ENCODE measurements at regions not wholly inside any gene's neighbourhood (a gene's known extent, or its start where the extent isn't known, plus 50 kb on each side); places are given as distances from the start of the nearest gene placed in this dataset.

DNA sequence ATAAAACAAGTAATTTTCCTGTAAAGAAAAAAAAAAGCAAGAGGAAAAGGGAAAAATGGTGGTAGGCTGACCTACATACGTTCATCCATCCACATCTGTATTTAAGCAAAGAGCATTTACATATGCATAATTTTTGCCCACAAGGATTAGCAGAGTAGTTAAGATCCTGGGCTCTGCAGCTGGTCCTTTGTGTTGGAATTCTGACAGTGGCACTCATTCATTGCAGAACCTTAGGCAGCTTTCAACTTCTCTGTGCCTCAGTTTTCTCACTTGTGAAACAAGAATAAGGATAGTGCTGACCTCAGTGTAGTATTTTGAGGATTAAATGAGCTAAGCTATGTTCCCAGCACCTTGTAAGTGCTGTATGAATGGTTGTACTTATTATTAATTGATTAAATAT is 211.3 kb downstream of the ARL4C start:
- TF ChIP-seq TAF1 (IDR thresholded peaks at IDR 0.05; ENCODE audit: borderline replicate concordance, low read depth, low read length) (no peak), POLR2A (IDR thresholded peaks at IDR 0.05; ENCODE audit: low read depth, low read length) (no peak), POLR2AphosphoS5 (IDR thresholded peaks at IDR 0.05; ENCODE audit: low read depth, low read length) (no peak)
- FAIRE-seq (no peak), DNase-seq (ENCODE audit: insufficient read length) (no peak)

DNA sequence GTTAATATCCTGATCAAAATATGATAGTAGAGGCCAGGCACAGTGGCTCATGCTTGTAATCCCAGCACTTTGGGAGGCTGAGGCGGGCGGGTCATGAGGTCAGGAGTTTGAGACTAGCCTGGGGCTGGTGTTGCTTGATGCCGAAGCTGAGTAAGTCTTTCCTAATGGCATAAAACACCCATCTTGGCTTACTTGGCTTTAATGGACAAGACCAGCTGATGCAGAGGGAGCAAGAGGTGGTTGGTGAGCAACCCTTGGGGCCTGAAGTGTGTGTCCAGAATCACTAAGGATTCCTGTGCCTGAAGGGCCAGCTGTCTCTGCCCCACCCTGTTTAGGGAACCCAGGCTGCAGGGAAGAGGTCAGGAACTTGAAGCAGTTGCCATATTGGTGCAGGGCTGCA is 217.2 kb downstream of the ARL4C start:
- no peak for TF ChIP-seq TAF1 (IDR thresholded peaks at IDR 0.05; ENCODE audit: borderline replicate concordance, low read depth, low read length)
- no peak for TF ChIP-seq POLR2A (IDR thresholded peaks at IDR 0.05; ENCODE audit: low read depth, low read length)
- TF ChIP-seq POLR2AphosphoS5 (IDR thresholded peaks at IDR 0.05; ENCODE audit: low read depth, low read length): no peak
- DNase-seq (ENCODE audit: insufficient read length): no peak
- FAIRE-seq: no peak

DNA sequence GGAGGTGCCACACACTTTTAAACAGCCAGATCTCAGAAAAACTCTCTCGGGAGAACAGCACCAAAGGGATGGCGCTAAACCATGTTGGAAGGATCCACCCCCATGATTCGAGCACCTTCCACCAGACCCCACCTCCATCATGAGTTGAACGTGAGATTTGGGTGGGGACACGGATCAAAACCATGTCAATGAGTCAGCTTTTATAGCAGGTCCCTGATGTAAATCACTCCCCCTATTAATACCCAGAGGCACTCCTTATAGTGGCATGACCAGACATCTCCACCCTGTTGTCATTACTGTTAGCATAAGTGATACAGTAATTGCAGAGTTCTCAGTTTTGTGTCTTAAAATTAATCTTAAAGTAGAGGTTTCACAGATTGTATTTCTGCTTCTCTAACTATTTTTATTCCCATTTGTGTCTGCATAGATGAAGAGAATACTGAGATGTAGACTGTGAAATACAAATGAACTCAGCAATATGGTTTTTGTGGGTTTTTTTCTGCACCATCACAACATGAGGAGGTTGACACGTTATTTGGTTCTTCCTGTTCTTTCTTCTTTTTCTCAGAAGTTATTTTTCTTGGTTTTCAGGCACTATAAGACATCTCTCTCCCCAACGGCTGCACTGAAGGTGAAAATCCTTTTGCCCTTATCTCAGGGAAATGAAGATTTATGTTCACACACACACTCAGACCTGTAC is 218.2 kb downstream of the ARL4C start:
- no peak for FAIRE-seq
- DNase-seq (ENCODE audit: insufficient read length): no peak
- TF ChIP-seq TAF1 (IDR thresholded peaks at IDR 0.05; ENCODE audit: borderline replicate concordance, low read depth, low read length) (no peak), POLR2A (IDR thresholded peaks at IDR 0.05; ENCODE audit: low read depth, low read length) (no peak), POLR2AphosphoS5 (IDR thresholded peaks at IDR 0.05; ENCODE audit: low read depth, low read length) (no peak)

DNA sequence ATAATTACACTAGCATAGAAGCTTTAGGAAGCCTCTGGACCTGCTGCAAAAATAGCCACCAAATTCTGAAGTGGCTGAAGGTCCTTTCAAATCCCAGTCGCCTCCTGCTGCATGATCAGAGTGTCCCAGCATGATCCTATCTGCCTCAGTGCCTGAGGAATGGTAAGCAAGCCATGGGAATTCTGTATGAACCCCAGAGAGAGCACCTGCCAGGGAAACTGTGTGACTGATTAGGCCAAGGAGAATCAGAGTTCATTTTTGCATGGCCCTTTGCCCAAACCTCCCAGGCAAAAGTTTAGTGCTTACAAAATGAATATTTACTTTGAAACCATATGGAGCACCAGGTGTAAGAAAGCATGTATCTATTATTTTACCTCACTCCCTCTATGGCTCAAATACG is 221.4 kb downstream of the ARL4C start:
- TF ChIP-seq POLR2AphosphoS5 (IDR thresholded peaks at IDR 0.05; ENCODE audit: low read depth, low read length) (no peak), POLR2A (IDR thresholded peaks at IDR 0.05; ENCODE audit: low read depth, low read length) (no peak), TAF1 (IDR thresholded peaks at IDR 0.05; ENCODE audit: borderline replicate concordance, low read depth, low read length) (no peak)
- no peak for DNase-seq (ENCODE audit: insufficient read length)
- FAIRE-seq: no peak

DNA sequence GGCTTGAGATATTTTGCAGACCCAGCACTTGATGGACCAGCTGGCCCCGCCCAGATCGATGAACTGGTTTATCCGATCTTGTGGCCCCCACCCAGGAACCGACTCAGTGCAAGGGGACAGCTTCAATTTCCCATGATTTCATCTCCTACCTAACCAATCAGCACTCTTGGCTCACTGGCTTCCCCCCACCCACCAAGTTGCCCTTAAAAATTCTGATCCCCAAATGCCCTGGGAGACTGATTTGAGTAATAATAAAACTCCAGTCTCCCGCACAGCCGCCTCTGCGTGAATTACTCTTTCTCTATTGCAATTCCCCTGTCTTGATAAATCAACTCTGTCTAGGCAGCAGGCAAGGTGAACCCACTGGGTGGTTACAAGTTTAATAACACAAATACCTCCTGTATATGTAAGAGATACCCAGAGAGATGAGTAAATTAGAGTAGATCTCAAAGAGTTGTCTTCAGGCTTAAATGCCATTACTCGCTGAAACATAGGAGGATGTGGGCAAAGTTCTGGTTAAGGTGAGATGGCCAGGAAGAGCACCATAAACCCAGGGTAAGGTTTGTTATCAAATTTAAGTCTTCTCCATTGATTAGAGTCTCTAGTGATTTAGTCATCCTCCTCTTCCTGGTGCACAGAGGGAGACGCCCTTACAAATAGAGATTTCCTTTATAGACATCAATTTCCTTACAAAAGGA is 222.8 kb downstream of the ARL4C start:
- FAIRE-seq (no peak), DNase-seq (ENCODE audit: insufficient read length) (no peak)
- TF ChIP-seq TAF1 (IDR thresholded peaks at IDR 0.05; ENCODE audit: borderline replicate concordance, low read depth, low read length): no peak
- TF ChIP-seq POLR2A (IDR thresholded peaks at IDR 0.05; ENCODE audit: low read depth, low read length): no peak
- TF ChIP-seq POLR2AphosphoS5 (IDR thresholded peaks at IDR 0.05; ENCODE audit: low read depth, low read length): no peak

DNA sequence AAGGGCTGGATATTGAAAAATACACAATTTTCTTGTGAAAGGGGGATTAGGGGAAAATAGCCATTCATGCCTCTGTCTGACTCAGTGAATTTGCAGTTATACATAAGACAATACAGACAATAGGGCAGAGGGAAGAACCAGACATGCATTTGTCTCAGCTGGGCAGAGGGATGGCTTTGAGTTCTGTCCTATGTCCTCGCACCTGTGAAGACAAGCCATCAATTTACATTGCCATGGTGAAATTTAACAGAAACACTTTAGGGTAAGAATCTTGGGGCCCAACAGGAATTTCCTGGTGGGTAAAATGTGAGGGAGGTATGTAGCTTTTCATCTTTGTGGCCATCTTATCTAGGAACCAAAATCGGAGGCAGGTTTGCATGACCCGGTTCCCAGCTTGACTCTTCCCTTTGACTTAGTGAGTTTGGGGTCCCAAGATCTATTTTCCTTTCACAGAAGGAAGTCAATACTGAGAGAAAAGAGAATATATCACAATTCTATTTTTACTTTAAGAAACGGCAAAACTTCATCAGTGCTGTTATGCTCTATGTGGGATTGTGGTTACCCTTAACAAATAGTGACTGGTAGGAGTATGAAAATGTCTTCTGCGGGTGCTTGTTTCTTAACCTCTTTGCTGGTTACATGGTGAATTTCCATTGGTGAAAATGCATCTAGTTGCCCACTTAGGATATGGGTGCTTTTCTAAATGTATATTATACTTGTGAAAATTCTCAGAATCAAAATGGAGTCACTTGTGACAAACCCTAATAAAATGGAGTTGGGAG is 221.8 kb downstream of the SPP2 start:
- TF ChIP-seq TAF1 (IDR thresholded peaks at IDR 0.05; ENCODE audit: borderline replicate concordance, low read depth, low read length) (no peak), POLR2AphosphoS5 (IDR thresholded peaks at IDR 0.05; ENCODE audit: low read depth, low read length) (no peak), POLR2A (IDR thresholded peaks at IDR 0.05; ENCODE audit: low read depth, low read length) (no peak)
- FAIRE-seq (no peak), DNase-seq (ENCODE audit: insufficient read length) (no peak)

DNA sequence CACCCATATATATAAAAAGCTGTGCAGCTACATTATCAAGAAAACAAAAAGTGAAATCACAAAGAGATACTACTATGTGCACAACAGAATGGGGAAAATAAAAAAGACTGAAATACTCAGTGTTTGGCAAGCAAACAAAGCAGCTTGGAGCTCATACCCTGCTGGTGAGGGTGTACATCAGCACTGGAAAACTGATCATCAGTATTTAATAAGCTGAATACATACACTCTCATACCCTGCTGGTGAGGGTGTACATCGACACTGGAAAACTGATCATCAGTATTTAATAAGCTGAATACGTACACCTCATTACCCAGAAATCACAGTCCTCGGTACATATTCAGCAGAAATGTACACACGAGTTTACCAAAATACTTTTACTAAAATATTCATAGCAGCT is 220.8 kb downstream of the SPP2 start:
- FAIRE-seq (no peak), DNase-seq (ENCODE audit: insufficient read length) (no peak)
- TF ChIP-seq TAF1 (IDR thresholded peaks at IDR 0.05; ENCODE audit: borderline replicate concordance, low read depth, low read length) (no peak), POLR2AphosphoS5 (IDR thresholded peaks at IDR 0.05; ENCODE audit: low read depth, low read length) (no peak), POLR2A (IDR thresholded peaks at IDR 0.05; ENCODE audit: low read depth, low read length) (no peak)

DNA sequence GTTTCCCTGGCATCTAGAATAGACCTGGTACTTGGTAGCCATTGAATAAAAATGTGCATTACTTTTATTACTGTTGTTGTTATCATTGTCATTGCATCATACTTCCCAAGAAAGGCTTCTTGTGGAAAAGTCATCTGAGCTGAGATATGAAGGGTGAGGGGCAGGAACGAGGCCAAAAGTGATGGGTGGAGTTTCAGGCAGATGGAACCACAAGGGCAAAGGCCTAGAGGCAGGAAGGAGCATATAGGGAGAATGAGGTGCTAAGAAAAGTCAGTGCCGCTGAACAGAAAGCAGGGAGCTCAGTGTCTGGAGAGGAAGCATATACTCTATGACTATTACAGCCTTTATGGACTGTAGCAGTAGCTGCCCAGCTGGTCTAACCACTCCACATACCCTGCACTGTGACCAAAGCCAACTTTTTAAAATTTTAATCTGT is 219.3 kb downstream of the SPP2 start:
- DNase-seq (ENCODE audit: insufficient read length): no peak
- TF ChIP-seq POLR2A (IDR thresholded peaks at IDR 0.05; ENCODE audit: low read depth, low read length) (no peak), TAF1 (IDR thresholded peaks at IDR 0.05; ENCODE audit: borderline replicate concordance, low read depth, low read length) (no peak), POLR2AphosphoS5 (IDR thresholded peaks at IDR 0.05; ENCODE audit: low read depth, low read length) (no peak)
- FAIRE-seq: no peak

DNA sequence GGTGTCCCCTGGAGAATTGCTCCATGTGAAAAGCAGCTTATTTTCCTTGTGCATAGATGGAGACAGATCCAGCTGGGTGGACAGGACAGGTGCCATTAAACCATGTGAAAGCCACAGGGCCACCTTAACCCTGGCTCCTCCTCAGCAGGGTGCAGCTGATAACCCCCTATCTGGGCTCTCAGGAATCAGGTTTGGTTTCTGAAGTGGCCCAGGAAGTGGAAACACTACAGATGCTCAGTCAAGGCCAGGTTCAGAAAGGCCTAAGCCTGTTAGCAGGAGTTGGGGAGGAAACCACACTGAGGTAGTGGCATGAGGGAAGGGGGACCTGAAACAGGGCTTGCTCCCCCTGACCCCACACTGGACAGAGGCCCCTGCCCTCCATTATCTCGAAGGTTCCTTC is 217.0 kb downstream of the SPP2 start:
- FAIRE-seq (no peak), DNase-seq (ENCODE audit: insufficient read length) (no peak)
- TF ChIP-seq TAF1 (IDR thresholded peaks at IDR 0.05; ENCODE audit: borderline replicate concordance, low read depth, low read length): no peak
- TF ChIP-seq POLR2AphosphoS5 (IDR thresholded peaks at IDR 0.05; ENCODE audit: low read depth, low read length): no peak
- no peak for TF ChIP-seq POLR2A (IDR thresholded peaks at IDR 0.05; ENCODE audit: low read depth, low read length)

DNA sequence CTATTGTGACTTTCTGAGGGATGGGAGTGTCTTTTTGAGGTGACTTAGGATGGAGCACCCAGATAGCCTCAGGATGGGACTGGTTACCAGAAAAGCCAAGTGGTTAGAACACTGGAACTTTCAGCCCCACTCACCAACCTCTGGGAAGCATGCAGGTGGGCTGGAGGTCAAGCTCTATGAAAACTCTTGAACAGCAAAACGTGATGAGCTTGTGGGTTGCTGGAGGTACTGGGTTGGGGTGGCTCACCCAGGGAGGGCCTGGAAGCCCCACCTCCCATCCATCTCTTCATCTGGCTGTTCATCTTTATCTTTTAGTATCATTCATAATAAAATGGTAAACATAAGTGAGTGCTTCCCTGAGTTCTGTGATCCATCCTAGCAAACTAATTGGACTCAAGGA is 216.4 kb downstream of the SPP2 start:
- FAIRE-seq (no peak), DNase-seq (ENCODE audit: insufficient read length) (no peak)
- TF ChIP-seq POLR2AphosphoS5 (IDR thresholded peaks at IDR 0.05; ENCODE audit: low read depth, low read length) (no peak), TAF1 (IDR thresholded peaks at IDR 0.05; ENCODE audit: borderline replicate concordance, low read depth, low read length) (no peak), POLR2A (IDR thresholded peaks at IDR 0.05; ENCODE audit: low read depth, low read length) (no peak)

DNA sequence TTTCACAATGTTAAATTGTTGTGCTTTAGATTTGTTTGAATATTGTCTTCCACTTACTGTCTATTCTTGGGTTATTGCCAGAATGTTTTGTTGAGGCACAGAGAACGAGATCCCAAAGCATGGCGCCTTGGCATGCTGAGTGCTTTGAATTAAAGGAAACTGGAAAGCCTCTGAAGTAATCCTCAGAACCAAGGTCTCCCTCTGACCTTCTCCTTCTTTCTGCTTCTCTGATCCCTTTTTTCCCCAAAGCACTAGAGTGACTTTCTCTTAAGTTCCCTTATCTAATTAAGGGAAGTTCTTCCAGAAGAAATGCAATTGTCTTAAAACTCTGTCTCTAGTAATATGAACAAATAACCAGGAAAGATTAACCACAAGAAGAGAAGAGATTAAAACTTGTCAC is 214.7 kb downstream of the SPP2 start:
- FAIRE-seq: no peak
- TF ChIP-seq POLR2A (IDR thresholded peaks at IDR 0.05; ENCODE audit: low read depth, low read length) (no peak), TAF1 (IDR thresholded peaks at IDR 0.05; ENCODE audit: borderline replicate concordance, low read depth, low read length) (no peak), POLR2AphosphoS5 (IDR thresholded peaks at IDR 0.05; ENCODE audit: low read depth, low read length) (no peak)
- DNase-seq (ENCODE audit: insufficient read length): no peak
